ENCODE measurements at regions not wholly inside any gene's neighbourhood (a gene's known extent, or its start where the extent isn't known, plus 50 kb on each side); places are given as distances from the start of the nearest gene placed in this dataset.
"Not testable (repeated sequence)": the region's sequence is repeated elsewhere in the genome, so short reads cannot be mapped to it uniquely, and the experiment has no call there.

- no peak for DNase-seq (ENCODE audit: low spot score)
Observed at GRCh38 chr10:57188846-57189245, 827.8 kb upstream of the ZWINT start.

- DNase-seq (ENCODE audit: low spot score), result no peak
Observed at GRCh38 chr10:57186201-57186600, 825.1 kb upstream of the ZWINT start.

- no peak for DNase-seq (ENCODE audit: low spot score)
Observed at GRCh38 chr10:57169597-57169996, 808.5 kb upstream of the ZWINT start.

GRCh38 chr10:57168611-57169240 lies 807.7 kb upstream of the ZWINT start:
- no peak for DNase-seq (ENCODE audit: low spot score)

- DNase-seq (ENCODE audit: low spot score), result no peak
Observed at GRCh38 chr10:57165671-57166070, 804.6 kb upstream of the ZWINT start.

GRCh38 chr10:57162231-57162630 lies 801.2 kb upstream of the ZWINT start:
- no peak for DNase-seq (ENCODE audit: low spot score)

GRCh38 chr10:57161157-57161556 lies 800.1 kb upstream of the ZWINT start:
- DNase-seq (ENCODE audit: low spot score), result no peak

GRCh38 chr10:57145548-57145947 lies 784.5 kb upstream of the ZWINT start:
- no peak for DNase-seq (ENCODE audit: low spot score)

- DNase-seq (ENCODE audit: low spot score), result no peak
Observed at GRCh38 chr10:57142925-57143576, 782.0 kb upstream of the ZWINT start.

GRCh38 chr10:57141708-57142107 lies 780.6 kb upstream of the ZWINT start:
- no peak for DNase-seq (ENCODE audit: low spot score)

GRCh38 chr10:57119684-57120083 lies 758.6 kb upstream of the ZWINT start:
- DNase-seq (ENCODE audit: low spot score), result no peak

- DNase-seq (ENCODE audit: low spot score), result no peak
Observed at GRCh38 chr10:57113545-57113944, 752.5 kb upstream of the ZWINT start.

- no peak for DNase-seq (ENCODE audit: low spot score)
Observed at GRCh38 chr10:57102236-57102635, 741.2 kb upstream of the ZWINT start.

- no peak for DNase-seq (ENCODE audit: low spot score)
Observed at GRCh38 chr10:57098146-57098545, 737.1 kb upstream of the ZWINT start.

GRCh38 chr10:57096044-57096443 lies 735.0 kb upstream of the ZWINT start:
- no peak for DNase-seq (ENCODE audit: low spot score)

GRCh38 chr10:57094965-57095364 lies 733.9 kb upstream of the ZWINT start:
- DNase-seq (ENCODE audit: low spot score), result no peak

- DNase-seq (ENCODE audit: low spot score), result no peak
Observed at GRCh38 chr10:57094083-57094482, 733.0 kb upstream of the ZWINT start.

- no peak for DNase-seq (ENCODE audit: low spot score)
Observed at GRCh38 chr10:57053530-57053929, 692.5 kb upstream of the ZWINT start.

- DNase-seq (ENCODE audit: low spot score), result no peak
Observed at GRCh38 chr10:57049096-57049495, 688.0 kb upstream of the ZWINT start.

GRCh38 chr10:57038531-57038930 lies 677.5 kb upstream of the ZWINT start:
- no peak for DNase-seq (ENCODE audit: low spot score)

- DNase-seq (ENCODE audit: low spot score), result no peak
Observed at GRCh38 chr10:57035310-57035709, 674.3 kb upstream of the ZWINT start.

- DNase-seq (ENCODE audit: low spot score), result not testable (repeated sequence)
Observed at GRCh38 chr10:57032301-57032700, 671.2 kb upstream of the ZWINT start.

- DNase-seq (ENCODE audit: low spot score), result no peak
Observed at GRCh38 chr10:57031346-57031745, 670.3 kb upstream of the ZWINT start.

GRCh38 chr10:57026307-57026706 lies 665.2 kb upstream of the ZWINT start:
- no peak for DNase-seq (ENCODE audit: low spot score)

Measured in H4 (cell line).